ENCODE measurements at regions not wholly inside any gene's neighbourhood (a gene's known extent, or its start where the extent isn't known, plus 50 kb on each side); places are given as distances from the start of the nearest gene placed in this dataset.

DNA sequence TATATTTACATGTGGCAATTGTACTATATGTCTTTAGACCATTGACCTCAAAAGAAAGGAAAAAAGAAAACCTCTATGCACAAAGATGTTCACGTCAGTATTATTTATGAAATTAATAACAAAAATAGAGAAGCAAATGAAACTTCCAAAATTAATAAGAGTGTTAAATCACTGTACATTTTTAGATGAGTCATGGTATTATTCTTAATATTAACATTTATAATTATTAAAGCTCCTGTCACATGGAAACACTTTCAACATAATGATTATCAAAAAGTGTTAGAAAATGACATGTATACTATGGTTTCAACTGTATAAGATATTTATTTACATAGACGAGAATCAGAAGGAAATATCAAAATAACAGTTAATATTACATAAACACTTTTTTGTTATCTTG is 324.9 kb upstream of the RUNX1 start:
- no peak for DNase-seq (ENCODE audit: low spot score)
- TF ChIP-seq, protein P1, sequence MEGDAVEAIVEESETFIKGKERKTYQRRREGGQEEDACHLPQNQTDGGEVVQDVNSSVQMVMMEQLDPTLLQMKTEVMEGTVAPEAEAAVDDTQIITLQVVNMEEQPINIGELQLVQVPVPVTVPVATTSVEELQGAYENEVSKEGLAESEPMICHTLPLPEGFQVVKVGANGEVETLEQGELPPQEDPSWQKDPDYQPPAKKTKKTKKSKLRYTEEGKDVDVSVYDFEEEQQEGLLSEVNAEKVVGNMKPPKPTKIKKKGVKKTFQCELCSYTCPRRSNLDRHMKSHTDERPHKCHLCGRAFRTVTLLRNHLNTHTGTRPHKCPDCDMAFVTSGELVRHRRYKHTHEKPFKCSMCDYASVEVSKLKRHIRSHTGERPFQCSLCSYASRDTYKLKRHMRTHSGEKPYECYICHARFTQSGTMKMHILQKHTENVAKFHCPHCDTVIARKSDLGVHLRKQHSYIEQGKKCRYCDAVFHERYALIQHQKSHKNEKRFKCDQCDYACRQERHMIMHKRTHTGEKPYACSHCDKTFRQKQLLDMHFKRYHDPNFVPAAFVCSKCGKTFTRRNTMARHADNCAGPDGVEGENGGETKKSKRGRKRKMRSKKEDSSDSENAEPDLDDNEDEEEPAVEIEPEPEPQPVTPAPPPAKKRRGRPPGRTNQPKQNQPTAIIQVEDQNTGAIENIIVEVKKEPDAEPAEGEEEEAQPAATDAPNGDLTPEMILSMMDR (IDR thresholded peaks at IDR 0.05; ENCODE audit: extremely low read depth, missing control alignments): no peak

DNA sequence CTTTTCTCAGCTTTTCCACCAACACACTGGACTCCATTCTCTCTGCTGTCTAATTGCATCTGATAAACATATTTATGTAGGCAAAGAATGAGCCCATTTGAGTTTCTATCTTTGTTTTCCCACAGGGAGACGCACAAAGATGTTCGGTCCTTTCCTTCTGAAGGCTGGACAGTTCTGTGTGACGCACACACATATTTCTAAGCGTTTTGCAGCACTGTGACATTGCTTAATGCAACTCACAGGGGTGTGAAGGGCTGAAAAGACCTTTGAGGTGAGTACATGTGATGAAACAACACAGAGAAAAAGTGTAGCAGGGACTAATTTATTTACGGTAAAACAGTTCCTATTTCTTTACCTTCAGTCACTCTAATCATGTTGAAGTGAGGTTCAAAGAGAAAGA is 323.1 kb upstream of the RUNX1 start:
- TF ChIP-seq, protein P1 (IDR thresholded peaks at IDR 0.05; ENCODE audit: extremely low read depth, missing control alignments): no peak

DNA sequence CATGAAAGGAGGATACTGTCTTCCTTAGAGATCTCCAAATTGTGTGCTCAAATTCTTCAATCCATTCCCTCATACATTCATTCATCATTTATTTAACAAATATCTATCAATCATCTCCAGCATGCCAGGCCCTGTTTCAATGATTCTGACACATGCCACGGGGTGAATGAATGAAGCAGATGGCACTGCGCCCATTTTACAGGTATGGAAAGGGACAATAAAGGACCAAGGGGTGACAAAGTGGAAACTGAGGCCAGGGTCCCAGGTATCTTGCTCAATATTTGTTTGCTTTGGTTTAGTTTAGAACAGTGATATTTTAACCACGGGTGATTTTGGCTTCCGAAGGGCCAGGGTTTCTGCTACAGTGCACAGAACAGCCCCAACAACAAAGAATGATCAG is 321.6 kb upstream of the RUNX1 start:
- TF ChIP-seq, protein P1 (IDR thresholded peaks at IDR 0.05; ENCODE audit: extremely low read depth, missing control alignments): no peak
- DNase-seq (ENCODE audit: low spot score): no peak

More for the DNA sequence above, 323.1 kb upstream of the RUNX1 start:
- DNase-seq (ENCODE audit: low spot score): no peak

DNA sequence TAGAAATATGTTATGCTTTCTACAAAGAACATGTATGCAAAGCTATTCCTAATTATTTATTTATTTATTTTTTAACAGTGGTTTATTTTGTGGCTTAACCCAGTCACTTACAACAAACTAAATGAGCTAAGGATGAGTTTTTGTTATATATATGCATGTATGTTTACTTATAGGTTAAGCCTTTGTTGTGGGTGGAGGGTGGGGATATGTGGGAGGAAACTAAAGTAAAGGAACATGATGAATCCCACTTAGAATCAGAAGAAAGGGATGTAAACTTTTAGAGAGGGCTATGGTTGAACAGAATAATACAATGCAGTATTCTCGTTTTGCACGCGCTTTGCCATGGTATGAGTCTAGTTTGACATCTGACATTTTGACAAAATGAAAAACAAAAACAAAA is 321.0 kb upstream of the RUNX1 start:
- TF ChIP-seq, protein P1 (IDR thresholded peaks at IDR 0.05; ENCODE audit: extremely low read depth, missing control alignments): no peak
- no peak for DNase-seq (ENCODE audit: low spot score)

DNA sequence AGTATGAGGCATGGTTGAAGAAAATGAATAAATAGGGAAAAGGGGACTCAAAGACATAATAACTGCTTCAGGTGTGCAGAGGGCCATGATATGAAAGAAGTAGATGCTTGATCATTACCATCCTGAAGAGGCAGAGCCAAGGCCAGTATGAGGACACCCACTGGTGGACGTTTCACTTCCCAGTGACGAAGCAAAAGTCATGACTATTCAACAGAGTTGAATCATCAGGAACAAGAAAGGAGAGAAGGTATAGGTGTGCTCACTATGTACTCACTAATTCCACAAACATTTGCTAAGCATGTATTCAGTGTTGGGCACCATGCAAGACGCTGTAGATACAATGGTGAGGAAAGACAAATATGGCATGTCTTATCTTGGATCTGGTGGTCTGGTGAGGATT is 319.2 kb upstream of the RUNX1 start:
- DNase-seq (ENCODE audit: low spot score): no peak
- TF ChIP-seq, protein P1 (IDR thresholded peaks at IDR 0.05; ENCODE audit: extremely low read depth, missing control alignments): no peak

DNA sequence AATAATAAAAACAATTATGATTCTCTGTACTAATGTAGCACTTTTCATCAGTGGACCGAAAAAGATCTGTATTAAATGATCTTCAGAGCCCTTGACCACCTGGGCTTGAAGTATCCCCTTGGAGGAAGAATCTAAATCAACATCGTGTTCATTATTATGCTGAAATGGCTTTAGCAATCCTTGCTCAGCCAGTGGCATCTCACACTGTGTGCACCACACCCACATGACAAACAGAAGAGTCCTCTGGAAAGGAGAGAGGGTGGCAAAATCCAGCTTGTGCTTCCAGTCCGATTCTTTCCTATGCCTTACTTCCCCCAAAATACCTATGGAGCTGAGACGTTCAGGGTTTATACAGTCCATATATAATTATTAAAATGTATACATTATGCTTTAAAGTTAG is 318.5 kb upstream of the RUNX1 start:
- no peak for DNase-seq (ENCODE audit: low spot score)
- TF ChIP-seq, protein P1 (IDR thresholded peaks at IDR 0.05; ENCODE audit: extremely low read depth, missing control alignments): no peak

DNA sequence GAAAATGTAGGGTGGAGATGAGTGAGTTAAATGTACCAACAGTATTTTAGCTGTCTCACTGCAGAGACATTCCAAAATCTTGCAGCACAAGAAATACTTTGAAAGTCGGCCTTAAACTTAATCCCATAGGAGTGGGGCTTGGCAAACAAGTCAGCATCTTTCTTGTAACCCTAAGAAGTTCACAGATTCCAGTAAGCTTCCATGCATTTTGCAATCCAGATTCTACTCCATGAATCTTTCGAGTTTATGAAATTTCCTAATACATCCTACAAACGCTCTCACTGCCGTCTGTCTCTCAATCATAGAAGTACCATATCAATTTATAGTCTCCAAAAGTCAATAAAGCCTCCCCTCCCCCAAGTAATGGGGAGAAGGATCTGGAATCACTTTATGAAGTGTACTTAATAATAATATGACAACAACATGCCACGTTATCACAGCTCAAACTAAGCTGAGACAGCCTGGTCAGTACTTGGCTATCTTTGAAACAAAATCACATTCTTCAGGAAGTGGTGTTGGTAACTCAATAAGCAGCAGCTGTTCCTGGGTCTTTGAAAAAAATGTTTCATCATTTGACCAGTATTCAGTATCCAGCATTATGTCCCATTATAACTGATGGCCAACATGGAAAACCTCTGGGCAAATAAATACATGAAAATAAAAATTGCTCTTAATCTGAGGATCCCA is 317.4 kb upstream of the RUNX1 start:
- DNase-seq (ENCODE audit: low spot score): no peak
- TF ChIP-seq, protein P1 (IDR thresholded peaks at IDR 0.05; ENCODE audit: extremely low read depth, missing control alignments): no peak
